Muscle of arm (tissue), 1 donor: ENCODE measurements at regions not wholly inside any gene's neighbourhood (a gene's known extent, or its start where the extent isn't known, plus 50 kb on each side); places are given as distances from the start of the nearest gene placed in this dataset.
A peak's percentile ranks its signal among the peaks of the same experiment; 100 is the strongest.

Source experiments
- DNase-seq: peaks from one replicate; pipeline ENCODE4 v3.0.0-alpha.2; 2013

DNA sequence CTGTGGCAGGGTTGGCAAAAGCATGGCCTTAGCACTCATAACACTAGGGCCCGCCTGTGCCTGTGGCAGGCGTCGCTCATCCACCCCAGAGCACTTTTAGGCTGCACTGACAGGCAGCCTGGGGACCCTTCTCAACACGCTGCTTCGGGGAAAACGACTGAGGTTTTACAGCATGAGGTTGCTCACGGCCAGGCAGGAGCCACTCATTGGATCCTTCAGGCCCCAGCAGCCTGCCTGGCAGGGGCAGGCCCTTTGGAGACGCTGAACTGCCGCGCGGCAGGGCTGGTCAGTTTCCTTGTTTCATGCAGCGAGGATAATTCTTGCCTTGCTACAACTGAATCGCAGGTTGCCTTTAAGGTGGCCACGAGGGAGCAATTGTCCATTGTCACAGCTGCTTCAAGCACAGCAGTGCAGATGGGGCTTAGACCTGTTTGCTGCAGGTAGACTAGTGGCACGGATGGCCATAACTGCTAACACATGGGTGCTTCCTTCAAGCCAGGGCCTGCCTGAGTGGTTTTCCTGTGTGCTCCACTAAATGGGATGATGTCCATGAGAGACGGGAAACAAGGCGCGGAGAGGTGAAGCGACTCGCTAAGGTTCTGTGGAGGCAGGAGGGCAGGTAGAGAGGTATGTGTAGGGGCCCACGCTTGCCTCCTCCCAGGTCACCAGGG is 49.9 kb upstream of the HS6ST1 start:
- no peak for DNase-seq

DNA sequence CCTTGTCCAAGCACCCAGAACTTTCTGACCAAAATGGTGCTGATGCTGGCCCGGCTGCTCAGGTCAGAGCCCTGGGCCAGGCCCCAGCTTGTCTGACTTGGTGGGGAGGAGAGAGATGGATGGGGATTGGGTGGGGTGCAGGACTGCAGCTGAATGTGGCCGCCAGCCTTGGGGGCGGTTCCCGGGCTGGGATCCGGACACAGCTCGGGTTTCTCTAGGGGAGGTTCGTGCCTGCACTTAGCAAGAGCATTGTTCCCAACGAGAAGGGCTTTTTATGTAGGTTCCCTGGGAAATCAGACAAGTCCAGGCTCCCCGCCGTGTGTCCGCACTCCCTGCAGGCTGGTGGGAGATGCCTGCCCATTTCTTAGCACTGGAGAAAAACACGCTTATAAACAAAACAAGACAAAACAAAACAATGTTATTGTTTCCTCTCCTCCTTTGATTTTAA is 50.5 kb upstream of the HS6ST1 start:
- DNase-seq, result peak; percentile 75

DNA sequence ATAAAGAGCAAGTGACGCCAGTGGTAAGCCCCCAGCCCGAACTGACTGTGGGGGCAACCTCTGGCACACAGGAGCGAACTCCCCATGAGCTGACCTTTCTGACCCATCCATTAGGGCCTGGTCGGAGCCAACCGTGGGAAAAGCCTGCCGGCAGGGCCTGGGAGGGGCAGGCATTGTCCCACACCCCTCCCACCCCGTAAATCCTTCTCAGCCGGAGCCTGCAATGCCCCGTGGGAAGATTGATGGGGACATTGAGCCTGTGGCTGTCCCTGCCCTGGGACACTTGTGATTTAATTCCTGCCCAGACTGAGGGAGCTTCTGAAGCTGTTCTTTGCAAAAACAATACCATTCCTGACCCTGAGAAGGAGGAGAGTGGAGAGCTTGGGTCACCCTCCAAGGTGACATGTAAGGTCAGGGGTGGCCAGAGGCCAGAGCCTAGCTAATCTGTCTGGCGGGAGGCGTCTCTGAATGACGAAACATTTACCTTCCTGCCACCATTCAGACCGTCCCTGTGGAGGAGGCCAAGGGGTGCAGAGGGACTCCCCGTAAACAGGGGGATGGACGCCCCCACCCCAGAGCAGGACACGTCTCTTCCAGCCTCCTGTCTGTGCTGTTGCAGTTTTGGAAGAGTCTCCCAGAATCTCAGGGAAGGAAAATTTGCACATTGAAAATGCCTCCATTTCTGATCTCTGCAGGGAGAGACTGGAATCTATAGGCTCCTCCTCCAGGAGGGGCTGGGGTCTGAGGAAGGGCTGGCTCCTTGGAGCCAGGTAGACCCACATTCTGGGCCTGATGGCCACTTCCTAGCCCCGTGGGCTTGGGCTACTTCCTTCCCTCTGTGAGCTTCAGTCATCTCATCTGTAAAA is 51.2 kb upstream of the HS6ST1 start:
- no peak for DNase-seq

DNA sequence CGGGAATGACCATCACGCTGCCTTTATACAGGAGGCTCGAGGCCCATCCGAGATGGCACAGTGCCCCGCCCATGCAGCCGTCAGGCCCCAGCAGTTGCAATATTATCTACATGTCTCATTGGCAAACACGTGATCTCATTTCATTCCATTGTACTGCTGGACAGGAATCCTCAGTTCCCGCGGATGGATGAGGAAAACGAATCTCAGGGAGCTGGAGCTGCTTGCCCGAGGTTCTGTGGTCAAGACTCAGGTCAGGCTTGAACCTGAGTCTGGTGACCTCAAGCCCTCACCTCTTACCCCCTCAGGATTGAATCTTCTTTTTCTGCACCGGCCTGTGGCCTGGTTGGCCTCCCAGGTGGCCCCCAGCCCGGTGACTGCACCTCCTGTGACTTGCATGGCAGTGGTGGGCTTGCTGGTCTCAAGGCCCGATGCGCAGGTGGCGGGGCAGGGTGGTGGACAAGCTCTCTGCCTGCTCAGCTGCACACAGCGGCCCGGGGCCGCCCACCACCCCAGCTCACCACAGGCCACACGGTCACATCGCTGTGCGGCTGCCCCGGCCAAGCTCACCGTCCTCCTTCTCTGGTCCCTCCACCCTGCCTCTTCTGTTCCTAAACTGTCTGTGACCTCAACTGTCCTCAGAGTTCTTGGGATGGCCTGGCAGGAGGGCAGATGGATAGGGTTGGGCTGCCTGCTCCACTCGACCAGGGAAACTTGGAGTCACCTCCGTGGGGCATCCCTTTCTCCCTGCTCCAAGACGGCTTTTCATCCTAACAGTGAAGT is 52.0 kb upstream of the HS6ST1 start:
- no peak for DNase-seq

DNA sequence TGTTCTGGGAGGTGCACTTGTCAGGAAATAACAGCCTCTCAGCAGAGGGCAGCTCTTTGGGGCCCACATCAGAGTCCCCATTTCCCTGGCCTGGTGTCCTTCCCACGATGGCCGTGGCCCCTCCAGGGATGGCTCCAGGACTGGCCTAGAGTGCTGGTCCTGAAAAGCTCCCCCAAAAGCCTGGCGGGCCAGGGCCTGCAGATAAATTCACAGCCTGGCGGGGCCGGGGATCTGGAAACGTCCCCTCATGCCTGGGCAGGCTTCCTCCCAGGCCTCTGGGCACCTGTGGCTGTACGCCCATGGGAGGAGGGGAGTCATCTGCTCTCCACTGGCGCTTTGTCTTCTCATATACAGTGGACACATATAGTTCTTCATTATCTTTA is 52.6 kb upstream of the HS6ST1 start:
- no peak for DNase-seq

DNA sequence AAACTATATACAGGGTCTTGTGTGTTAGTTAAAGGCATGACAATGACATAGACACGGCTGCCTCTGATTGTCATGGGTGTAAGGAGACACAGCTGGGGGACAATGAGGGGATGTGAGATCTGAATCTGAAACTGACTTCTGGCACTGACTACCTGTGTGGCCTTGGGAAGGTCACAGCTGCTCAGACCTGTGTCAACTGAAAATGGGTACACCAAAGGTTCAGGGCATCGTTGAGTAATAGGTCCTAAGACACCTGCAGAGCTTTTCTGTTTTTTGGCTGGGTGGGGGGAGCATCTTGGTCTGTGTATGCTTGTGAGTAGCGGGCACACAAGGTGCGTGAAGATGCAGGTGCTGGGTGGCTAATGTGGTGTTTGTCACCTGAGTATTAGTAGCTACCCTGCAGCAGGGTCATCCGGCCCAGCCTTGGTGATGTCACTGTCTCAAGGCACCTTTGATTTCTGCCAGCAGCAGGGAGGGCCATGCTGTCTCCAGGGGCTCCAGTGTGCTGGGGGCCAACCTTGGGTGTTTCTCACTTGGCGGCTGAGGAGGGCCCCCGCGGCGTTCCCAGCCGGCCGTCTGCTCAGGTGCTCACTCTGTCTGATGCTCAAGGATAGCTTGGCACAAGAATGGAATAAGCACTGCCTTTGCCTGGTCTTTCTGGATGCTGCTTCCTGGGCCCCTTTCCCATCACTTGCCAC is 53.1 kb upstream of the HS6ST1 start:
- no peak for DNase-seq

DNA sequence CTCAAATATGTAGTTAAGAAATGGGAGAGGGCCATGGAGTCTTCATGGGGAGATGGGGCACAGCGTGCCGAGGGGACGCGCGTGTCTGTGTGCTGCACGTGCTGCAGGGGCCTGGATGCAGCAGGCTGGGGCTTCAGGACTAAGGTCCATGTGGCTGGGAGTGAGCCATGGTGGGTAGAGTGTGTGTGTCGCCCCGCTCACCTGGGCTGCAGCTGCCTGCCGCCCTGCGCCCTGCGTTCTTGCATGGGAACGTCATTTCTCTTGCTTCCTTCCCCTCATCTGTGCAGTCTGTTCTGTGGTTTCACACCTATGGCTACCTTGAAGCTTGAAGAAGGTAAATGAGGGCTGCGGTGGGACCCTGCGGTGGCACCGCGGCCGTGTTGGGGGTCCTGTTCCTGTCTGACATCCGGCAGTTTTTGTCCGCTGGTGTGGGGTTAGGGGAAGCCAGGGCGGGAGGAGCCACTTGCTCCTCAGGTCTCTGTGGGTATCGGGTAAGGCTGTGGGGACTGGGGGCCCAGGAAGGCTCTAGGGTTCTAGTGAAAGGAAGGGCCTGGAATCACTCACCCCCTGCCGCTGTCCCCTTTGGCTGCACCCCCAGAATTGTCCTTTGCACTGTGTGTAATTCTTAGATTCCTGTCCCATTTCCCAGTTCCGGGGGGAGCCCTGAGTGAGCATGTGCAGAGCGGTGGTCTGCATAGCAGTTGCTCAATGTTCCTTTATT is 54.1 kb upstream of the HS6ST1 start:
- DNase-seq, result no peak

DNA sequence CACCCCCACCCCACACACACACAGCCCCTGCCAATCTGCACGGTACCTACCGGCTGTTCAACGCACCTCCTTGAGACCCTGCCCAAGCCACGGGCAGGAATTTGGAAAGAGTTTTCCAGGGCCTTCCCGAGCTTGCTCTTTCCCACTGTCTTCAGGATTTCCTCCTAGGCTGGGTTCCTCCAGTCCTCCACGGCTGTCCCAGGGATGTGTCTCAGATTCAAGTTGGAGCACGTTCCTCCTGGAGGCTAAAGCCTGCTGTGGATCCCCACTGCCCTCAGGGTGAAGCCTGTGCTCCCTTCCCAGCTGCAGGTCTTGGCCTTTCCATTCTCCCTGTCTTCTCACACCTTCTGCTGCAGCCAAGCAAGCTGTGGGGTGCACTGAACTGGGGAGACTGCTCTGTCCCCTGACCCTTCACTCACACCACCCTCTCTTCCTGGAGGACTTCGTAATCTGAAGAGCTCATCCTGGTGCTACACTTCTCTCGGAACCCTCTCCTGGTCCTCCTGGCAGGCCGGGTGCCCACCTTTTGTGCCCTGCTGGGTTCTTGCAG is 54.9 kb upstream of the HS6ST1 start:
- DNase-seq, result no peak

DNA sequence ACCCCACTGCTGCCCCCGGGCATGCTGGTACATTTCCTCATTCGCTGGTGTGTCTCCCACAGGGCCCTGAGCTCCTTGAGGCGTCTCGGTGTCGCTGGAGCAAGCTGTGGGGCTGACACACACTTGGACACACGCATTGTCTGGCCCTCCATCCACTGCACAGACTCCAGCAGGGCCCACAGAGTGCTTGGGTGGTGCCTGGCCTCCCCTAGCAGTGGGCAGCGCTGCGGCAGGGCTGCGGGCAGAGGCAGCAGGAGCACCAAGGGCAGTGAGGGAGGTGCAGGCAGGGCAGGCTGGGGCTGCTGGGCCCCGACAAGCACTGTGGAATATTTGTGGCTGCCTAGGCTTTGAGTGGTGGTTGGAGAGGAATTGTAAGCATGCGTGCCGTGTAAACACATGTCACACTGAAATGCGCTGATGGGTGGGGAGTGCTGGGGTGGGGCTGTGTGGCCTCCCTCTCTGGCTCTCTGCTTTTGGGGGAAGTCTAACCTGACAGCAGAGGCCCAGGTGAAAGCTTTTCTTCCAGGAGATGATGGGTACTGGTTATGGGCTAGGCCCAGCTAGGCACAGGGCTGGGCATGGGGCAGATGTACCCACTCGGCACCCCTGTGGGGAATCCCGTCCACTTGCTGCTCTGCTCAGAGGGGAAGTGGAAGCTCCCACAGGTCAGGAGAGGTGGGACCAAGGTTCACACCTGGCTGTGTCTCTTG is 55.5 kb upstream of the HS6ST1 start:
- DNase-seq, result no peak

DNA sequence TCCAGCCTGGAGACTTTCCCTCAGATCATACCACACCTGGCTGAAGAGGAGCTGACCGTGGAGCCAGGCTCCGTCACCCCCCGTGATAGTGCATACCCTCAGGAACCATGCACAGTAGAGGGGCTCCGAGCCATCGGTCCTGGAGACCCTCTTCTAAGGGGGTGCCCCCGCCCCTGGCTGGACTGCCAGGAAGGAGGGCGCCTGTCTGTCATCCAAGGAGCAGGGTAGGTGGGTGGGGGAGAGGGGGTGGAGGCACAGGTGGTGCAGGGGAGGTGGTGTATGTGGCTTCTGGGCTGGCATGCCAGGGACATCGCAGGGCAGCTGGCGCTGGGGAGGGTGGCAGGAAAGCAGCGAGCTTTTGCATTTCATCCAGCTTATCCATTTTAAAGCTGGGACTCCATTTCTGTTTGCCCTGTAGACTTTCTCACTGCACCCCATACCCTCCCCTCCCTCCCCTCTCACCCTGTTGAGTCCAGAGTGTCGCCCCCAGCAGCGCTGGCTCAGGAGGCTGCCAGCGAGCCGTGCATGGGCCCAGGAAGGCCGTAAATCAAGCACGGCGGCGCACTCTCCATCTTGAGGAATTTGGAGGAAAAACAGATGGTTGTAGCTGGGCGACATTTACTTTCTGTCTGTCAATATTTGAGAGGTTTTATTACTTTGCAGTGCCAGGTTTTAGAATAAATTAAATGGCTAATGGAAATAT is 56.2 kb upstream of the HS6ST1 start:
- DNase-seq, result no peak

DNA sequence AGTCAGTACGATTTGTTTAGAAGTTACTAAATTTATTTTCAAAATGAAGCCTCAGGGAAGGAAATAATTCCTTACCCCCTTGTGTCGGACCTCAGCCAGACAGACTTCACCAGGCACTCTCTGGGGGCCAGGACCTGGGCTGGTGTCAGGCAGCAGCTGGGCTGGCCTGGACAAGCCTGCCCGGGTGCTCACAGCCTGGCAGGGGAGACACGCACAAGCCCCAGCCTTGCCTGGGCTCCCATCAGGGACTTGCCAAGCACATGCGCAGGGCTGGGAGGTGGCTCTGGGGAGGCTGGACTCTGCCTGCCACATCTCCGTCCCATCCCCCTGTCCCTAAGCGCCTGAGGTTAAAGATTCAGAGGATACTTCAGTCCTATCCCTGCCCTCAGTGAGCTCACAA is 56.8 kb upstream of the HS6ST1 start:
- DNase-seq, result no peak

DNA sequence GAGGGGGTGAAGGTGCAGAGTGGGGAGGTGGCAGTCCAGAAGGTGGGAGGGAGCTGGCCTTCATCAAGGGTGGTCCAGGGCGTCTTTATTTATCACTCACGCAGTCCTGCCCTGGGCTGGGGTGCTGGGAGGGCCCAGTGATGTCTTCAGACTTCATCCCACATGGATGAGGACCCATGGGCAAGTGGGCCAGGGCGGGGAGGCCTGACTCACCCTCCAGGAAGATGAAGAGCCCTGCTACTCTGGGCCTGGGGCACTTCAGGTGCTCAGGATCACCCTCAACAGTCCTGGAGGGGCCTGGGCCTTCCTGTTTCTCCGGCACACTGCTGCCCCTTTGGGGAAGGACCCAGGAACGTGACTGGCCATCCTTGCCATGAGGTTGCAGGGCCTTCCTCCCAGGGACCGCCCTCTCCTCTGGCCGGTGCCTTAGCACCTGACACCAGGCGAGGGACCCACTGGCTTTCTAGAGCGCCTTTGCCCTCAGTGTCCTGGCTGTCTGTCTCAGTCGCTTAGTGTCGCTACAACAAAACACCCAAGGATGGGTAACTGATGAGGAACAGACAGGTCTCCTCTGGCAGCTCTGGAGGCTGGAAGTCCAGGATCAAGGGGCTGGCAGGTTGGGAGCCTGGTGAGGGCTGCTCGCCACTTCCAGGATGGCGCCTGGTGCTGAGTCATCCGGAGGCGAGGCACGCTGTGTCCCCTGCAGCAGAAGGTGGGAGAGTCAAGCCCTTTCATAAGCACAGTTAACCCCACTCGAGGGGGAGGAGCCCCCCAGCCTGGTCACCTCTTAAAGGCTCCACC is 57.8 kb upstream of the HS6ST1 start:
- DNase-seq, result no peak

DNA sequence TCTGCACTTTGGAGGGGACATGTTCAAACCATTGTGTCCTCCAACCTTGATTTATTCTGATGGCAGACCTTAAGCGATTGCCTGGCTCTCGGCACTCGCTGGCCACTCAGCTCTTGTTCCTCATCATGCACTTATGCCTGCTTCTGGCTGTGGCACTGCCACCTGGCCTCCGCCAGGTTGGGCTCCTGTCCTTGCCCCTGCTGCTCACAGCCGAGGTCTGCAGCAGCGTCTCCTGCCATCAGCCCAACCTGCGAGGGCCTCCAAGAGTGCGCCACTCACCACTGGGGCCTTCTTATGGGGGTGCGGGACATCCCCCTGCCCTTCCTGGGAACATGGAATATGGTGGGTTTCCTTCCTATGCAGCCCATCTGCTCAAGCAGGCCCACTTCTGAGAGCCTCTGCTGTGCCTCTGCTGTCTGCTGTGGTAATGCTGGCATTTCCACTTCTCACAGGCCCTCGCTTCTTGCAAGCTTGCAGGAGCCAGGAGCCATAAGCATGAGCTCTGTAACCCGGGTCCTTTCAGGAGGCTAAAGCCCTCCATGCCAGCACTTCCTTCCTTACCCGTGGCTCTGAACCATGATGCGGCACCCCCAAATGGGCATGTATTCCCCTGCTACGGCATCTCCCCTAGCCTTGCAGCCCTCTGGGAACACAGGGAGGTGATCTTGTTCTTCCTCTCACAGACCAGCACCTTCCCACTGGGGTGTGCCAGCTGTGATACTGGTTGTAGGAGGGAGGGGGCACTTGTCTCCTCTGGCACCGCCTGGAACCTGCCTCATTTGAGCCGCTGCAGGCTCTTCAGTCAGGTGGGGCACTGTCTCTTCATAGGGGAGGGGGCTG is 58.6 kb upstream of the HS6ST1 start:
- DNase-seq, result no peak

DNA sequence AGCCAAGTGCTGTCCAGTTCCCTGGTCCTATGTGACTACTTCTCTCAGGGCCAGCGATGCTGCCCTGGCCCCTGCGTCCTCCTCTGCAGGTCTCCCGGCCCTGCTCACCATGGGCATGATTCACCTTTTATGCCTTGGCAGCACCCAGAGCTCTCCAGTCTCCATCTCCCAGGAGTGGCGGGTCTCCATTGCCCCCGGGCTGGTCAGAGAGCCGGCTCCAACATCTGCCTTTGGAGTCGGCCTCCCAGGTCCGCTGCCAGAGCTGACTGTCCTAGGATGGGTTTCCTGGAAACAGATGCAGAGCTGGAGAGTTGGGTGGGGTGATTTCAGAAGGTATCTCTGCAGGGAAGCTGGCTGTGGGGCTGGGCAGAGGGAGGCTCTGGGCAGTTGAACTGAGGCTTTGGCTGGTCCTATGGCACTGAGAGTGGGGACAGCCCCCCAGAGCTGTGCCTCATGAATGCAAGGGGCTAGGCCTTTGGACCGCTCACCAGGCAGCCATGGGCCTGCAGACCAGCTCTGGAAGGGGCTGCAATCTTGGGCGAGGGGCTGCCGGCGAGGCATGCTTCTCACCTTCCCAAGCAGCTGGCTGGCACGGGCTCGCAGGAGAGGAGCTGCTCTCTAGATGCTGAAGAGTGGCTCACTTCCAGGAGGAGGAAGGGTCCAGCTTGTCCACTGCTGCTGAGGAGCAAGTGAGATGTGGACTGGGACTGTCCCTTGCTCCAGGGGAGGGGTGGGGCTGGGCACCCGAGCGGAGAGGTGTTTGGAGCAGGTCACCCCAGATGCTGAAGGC is 59.8 kb upstream of the HS6ST1 start:
- DNase-seq, result no peak

DNA sequence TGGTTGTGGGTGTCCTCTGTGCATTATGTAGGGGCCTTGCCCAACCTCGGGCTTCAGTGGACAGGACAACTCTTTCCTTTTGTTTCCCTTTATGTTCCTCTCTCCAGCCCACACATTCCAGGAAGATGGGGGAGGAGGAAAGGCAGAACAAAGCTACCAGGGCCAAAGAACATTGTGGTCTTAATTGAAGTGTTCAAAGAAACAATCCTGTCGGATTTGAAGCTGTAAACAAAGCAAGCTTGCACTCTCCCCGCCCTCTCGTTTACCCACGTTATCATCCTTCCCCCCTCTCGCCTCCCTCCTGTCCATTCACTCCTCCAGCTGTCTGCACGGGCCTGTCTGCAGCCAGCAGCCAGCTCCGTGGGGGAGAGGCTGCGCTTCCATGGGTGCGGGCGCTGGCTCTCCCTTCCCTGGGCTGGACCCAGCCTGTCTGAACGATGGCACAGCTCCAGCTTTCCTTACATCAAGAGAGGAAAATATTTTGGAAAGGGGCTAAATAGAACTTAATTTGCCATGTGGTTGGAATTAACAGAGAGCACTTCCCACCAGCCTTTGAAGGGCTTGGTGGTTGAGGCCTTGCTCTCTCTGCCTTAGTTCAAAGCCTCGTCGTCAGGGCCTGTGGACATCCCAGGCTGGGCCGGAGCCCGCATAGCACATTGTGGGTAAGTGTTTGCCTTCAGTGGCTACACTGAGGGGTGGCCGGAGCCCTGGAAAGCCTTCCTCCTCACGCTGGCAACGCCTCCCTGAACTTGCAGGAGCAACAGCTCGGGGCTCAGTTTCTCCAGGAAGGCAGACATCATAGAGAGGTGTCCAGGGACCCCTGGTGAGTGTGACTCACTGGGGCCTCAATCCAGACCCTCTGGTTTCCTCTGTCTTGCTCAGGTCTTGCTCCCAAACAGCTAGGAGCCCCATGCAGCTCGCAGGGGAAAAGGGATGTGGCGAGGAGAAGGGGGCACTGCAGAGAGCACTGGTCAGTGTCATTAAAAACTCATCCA is 60.6 kb upstream of the HS6ST1 start:
- peak; percentile 71 for DNase-seq
